ENCODE measurements at regions not wholly inside any gene's neighbourhood (a gene's known extent, or its start where the extent isn't known, plus 50 kb on each side); places are given as distances from the start of the nearest gene placed in this dataset.

DNA sequence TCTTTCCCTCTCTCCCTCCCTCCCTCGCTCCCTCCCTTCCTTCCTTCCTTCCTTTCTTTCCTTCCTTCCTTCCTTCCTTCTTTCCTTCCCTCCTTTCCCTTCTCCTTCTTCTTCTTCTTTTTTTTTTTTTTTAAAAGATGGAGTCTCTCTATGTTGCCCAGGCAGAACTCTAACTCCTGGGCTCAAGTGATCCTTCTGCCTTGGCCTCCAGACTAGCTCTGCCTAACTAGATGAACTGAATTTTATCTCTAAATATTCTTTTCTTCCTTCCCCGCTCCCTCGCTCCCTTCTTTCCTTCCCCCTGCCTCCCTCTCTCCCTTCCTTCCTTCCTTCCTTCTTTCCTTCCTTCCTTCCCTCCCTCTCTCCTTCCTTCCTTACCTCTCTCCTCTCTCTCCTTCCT, 170.5 kb upstream of the LHX5 start:
- TF ChIP-seq, protein P1, sequence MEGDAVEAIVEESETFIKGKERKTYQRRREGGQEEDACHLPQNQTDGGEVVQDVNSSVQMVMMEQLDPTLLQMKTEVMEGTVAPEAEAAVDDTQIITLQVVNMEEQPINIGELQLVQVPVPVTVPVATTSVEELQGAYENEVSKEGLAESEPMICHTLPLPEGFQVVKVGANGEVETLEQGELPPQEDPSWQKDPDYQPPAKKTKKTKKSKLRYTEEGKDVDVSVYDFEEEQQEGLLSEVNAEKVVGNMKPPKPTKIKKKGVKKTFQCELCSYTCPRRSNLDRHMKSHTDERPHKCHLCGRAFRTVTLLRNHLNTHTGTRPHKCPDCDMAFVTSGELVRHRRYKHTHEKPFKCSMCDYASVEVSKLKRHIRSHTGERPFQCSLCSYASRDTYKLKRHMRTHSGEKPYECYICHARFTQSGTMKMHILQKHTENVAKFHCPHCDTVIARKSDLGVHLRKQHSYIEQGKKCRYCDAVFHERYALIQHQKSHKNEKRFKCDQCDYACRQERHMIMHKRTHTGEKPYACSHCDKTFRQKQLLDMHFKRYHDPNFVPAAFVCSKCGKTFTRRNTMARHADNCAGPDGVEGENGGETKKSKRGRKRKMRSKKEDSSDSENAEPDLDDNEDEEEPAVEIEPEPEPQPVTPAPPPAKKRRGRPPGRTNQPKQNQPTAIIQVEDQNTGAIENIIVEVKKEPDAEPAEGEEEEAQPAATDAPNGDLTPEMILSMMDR (IDR thresholded peaks at IDR 0.05; ENCODE audit: insufficient read depth, low read length, poor library complexity, severe bottlenecking): no peak
- TF ChIP-seq EZH2phosphoT487 (conservative IDR thresholded peaks at IDR 0.05; ENCODE audit: low read length): no peak

All from SU-DHL-6 (cell line).